GM12873 (cell line): ENCODE measurements at regions not wholly inside any gene's neighbourhood (a gene's known extent, or its start where the extent isn't known, plus 50 kb on each side); places are given as distances from the start of the nearest gene placed in this dataset.

Experiments
- CTCF ChIP-seq: IDR thresholded peaks from 2 replicates; pipeline ENCODE4 v1.5.1; 2012; ENCODE audit warnings: low read depth, mild to moderate bottlenecking, moderate library complexity, low read length, control low read depth; ENCODE audit not compliant: insufficient read depth; ENCODE audit errors: missing control alignments

- no peak for TF ChIP-seq CTCF
These were observed 76.1 kb upstream of the SPATA16 start for GRCh38 chr3:173217127-173217526.

GRCh38 chr3:173216063-173216462, 75.0 kb upstream of the SPATA16 start:
- TF ChIP-seq CTCF = no peak

- no peak for TF ChIP-seq CTCF
These were observed 73.5 kb upstream of the SPATA16 start for GRCh38 chr3:173214576-173214975.

- no peak for TF ChIP-seq CTCF
These were observed 58.5 kb upstream of the SPATA16 start for GRCh38 chr3:173199568-173199967.

GRCh38 chr3:173191611-173192010, 50.6 kb upstream of the SPATA16 start:
- TF ChIP-seq CTCF = no peak
